ENCODE measurements at regions not wholly inside any gene's neighbourhood (a gene's known extent, or its start where the extent isn't known, plus 50 kb on each side); places are given as distances from the start of the nearest gene placed in this dataset.

- DNase-seq (ENCODE audit: low read depth): no peak
Observed at GRCh38 chr12:107443320-107444090, 242.1 kb upstream of the PWP1 start.

DNA sequence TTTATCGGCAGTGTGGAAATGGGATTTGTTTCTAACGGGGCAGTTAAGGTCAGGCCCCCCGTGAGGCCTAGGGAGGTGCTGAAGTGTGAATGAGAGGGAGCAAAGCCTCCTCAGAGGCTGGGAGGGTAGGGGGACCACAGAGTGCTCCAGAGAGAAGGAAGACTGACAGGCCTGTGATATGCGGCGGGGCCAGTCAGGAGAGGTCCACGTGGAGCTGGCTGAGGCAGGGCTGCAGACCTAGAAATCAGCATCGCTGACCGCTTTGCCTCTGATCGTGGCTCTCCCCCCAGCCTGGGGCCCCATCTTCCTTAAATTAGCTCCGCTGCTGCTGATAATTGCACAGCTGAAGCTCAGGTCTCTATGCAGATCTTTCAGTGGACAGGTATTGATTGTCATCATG lies 240.8 kb upstream of the PWP1 start:
- no peak for DNase-seq (ENCODE audit: low read depth)

GRCh38 chr12:107446476-107446875 lies 239.1 kb upstream of the PWP1 start:
- DNase-seq (ENCODE audit: low read depth): no peak

DNA sequence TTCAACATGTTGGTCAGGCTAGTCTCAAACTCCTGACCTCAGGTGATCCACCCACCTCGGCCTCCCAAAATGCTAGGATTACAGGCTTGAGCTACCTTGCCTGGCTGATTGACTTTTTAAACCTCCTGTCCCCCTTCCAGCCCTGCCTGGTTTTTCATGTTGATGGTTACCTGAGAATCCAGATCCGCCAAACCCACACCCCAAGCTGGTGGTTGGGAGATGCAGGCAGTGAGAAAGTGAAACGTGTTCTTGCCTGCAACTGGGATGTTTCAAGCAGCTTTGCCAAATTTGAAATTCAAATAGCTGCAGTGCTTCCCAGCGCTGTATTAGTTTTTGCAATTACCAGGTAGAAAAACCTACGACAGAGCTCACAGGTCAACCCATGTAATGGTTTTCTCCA lies 238.3 kb upstream of the PWP1 start:
- no peak for DNase-seq (ENCODE audit: low read depth)

DNA sequence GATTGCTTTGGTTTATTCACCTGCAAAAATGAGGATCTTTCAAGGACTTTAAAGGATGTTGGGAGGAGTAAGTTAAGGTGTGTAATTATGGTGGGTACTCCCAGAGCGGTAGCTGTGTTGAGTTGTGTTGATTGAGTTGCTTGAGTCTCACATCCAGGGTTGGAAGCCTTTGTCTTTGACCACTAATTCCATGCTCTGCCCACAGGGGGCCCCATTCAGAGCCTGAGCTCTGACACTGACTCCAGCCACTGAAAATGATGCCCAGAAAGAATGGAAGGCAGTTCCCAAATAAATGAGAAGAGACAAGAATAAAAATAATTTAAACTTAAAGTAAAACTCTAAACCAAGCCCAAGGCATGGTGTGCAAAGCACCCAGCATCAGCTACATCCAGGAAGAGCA lies 237.4 kb upstream of the PWP1 start:
- no peak for DNase-seq (ENCODE audit: low read depth)

DNA sequence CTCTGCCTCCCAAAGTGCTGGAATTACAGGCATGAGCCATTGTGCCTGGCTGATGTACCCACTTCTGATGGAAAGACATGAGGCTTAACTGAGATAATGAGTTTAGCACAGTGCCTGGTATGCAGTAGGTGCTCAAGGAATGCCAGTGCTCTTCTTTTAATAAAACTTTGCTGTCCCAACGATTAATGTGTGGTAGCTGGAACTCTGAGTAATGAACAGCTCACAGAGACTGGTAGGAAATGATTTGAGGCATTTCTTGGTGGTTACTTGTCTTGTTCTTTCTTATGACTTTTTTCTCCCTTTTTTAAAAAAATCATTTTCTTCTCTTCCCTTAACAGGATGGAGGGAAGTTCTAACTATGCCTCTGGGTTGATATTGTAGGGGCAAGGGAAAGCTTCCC lies 235.7 kb upstream of the PWP1 start:
- DNase-seq (ENCODE audit: low read depth): peak; percentile 1

DNA sequence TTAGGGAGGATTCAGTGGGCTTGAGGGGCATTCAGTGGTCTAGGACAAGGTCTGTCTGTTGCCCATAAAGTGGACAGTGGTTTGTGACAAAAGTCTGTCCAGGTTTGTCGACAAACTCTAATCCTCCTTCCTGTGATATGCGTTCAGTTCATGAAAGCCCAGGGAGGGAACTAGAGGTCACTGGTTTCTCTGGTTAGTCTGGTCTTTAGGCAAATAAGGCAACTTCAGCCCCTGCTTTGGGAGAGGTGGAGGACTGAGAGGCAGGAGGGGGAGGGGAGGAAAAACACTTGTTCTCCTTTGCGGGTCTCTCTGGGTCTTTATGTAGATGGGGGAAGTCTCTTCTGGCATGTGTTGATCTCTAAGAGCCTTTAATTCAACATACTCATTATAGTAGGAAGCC lies 235.1 kb upstream of the PWP1 start:
- no peak for DNase-seq (ENCODE audit: low read depth)

DNA sequence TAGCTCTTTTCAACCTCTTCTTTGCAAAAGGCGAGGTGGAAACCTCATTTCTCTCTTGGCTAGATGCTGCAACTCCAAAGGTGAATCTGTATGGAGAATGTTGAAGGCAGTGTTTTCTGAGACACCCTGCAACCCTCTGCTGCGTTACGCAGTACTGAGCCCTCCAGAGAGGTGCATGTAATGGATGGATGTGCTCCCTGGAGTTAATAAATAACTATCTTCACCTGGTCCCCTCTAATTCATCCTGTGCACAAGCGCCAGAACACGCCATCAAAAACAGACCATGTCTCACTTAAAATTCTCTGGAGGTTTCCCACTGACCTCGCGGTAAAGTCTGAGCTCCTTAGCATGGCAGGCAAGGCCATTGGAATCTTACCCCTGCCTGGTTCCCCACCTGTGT lies 234.4 kb upstream of the PWP1 start:
- DNase-seq (ENCODE audit: low read depth): no peak

DNA sequence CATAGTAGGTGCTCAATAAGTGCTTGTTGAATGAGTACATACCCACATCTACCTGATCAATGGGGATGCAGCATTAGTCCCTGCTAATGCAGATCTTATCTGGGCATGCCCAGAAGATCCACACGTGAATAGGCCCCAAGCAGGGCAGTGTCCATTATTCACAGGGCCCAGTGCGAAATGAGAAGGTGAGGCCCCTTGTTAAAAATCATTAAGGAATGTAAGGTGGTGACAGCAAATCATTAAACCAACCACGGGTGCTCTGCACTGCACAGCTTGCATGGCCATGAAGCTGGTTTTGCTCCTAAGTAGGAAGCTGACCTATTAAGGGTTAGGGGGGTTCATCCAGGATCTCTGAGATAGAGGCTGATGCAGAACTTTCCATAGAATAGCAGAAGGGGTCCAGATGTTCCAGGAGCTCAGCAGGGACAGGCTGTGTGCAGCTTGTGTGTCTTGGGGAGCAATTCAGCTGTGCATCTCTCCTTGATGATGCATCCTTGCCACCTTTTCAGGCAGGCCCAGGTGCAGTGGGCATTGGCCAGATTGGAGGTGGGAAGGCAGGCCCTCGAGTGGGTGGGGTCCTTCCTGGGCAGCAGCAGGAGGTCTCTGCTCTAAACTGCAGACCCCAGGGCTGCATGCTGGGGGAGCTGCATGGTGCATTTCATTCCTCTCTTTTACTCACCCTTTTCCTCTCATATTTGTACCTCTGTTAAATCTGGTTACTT lies 231.3 kb upstream of the PWP1 start:
- DNase-seq (ENCODE audit: low read depth): no peak

GRCh38 chr12:107457362-107457935 lies 228.2 kb upstream of the PWP1 start:
- no peak for DNase-seq (ENCODE audit: low read depth)

DNA sequence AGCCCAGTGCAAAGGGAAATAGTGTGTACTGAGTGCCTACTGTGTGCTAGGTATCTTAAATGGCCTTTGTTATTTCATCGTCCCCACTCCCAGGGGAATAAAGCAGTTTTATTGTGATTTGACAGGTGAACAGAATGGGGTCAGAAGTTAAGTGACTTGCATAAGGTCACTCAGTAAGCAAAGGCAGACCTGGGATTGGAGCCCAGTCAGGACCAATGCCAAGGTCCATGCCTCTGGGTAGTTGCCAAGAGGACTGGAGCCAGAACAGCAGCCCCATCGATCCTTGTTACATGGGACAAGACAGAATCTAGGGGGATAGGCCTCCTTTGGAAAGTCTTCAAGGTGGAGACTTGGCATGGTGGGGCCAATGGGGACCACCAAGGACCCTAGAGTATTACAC lies 227.4 kb upstream of the PWP1 start:
- DNase-seq (ENCODE audit: low read depth): no peak

- no peak for DNase-seq (ENCODE audit: low read depth)
Observed at GRCh38 chr12:107458990-107459389, 226.6 kb upstream of the PWP1 start.

GRCh38 chr12:107459641-107460040 lies 226.0 kb upstream of the PWP1 start:
- no peak for DNase-seq (ENCODE audit: low read depth)

DNA sequence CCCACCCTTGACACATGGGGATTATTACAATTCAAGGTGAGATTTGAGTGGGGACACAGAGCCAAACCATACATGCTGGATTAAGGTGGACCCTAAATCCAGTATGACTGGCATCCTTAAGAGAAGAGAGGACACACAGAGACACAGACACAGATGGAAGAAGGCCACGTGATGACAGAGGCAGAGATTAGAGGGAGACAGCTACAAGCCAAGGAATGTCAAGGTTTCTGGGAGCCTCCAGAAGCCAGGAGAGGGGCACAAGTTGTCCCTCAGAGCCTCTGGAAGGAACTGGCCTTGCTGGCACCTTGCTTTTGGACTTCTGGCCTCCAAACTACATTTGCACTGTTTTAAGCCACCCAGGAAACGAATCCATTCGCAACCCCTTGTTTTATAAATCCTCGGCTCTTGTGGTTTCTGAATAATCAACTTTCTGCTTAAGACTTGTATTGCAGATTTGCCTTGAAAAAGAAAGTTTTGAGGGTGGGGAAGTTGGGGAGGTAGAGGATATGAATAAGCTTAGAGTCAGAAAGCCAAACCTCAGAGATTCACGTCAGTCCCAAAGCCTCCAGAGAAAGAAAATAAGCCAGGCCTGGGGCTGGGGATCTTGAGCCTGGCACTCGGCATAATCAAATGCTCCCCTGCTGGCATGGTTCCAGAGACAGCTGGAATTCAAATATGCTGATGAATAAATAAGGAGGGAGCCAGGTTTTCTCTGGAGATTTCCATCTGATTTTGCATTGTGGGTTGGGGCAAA lies 224.2 kb upstream of the PWP1 start:
- peak; percentile 34 for DNase-seq (ENCODE audit: low read depth)

- DNase-seq (ENCODE audit: low read depth): no peak
Observed at GRCh38 chr12:107462428-107463332, 222.9 kb upstream of the PWP1 start.

- DNase-seq (ENCODE audit: low read depth): no peak
Observed at GRCh38 chr12:107464644-107465043, 221.0 kb upstream of the PWP1 start.

- DNase-seq (ENCODE audit: low read depth): no peak
Observed at GRCh38 chr12:107465625-107466024, 220.0 kb upstream of the PWP1 start.

DNA sequence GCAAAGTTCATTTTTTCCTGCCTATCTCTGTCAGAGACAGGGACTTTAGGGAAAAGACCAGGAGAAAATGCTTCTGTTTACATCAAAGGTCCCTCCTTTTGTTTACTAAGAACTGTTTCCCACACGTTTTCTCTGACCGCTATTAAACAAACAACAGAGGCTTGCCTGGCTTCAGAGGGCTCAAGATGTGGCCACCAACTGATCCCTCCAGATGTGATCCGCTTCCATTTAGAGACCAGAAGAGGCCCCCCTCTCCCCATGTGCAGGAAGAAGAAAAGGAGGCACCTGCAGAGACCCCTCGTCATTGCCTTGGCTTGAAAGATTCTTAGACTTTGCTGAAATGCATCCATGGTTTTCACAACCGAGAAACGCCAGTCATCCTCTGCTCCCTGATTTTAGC lies 217.9 kb upstream of the PWP1 start:
- no peak for DNase-seq (ENCODE audit: low read depth)

DNA sequence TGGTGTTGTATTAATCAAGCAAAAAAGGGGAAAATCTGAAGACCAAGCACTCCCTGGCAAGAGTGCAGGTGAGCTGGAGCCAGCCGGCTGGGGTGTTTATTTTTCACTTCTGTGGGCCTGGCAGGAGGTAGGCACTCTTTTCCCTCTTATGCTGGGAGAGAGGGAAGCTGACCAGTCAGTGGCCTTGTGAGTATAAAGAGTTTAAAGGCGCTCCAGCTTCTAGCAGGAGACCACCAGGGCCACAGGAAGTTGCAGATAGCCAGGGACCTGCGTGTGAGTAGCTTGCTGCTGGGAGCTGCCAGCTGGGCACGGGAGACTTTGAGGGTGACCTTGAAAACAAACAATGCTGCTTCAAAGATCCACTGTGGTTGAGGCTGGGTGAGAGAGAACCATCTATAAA lies 217.4 kb upstream of the PWP1 start:
- no peak for DNase-seq (ENCODE audit: low read depth)

DNA sequence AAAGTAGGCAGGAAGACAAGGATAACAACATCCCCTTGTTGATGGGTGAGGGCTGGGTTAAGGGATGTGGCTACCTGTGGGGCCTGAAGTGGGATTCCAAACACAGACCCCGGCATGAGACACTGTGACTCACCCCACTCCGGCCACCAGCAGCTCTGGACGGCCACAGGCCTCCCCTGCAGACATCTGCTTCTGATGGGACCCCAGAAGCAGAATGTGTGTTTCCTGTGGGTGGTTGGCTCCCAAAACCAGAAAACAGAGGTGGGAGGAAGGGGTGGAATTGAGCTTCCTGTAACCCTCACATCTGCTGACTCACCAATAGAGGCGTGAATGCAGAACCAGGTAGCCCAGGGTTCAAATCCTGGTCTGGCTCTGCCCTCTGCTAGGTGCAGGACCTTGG lies 216.6 kb upstream of the PWP1 start:
- DNase-seq (ENCODE audit: low read depth): no peak

- no peak for DNase-seq (ENCODE audit: low read depth)
Observed at GRCh38 chr12:107470645-107471044, 215.0 kb upstream of the PWP1 start.

- DNase-seq (ENCODE audit: low read depth): no peak
Observed at GRCh38 chr12:107472308-107472707, 213.3 kb upstream of the PWP1 start.

Measured in GM04503 (cell line).